ENCODE measurements at regions not wholly inside any gene's neighbourhood (a gene's known extent, or its start where the extent isn't known, plus 50 kb on each side); places are given as distances from the start of the nearest gene placed in this dataset.

GRCh38 chr4:137705171-137705783 is 173.0 kb upstream of the PCDH18 start:
- no peaks in the 10 kb centered on the region for H3K79me2 ChIP-seq (replicated peaks; ENCODE audit: insufficient read depth, low read length)
- no peaks in the 10 kb centered on the region for H3K36me3 ChIP-seq (ENCODE audit: insufficient read depth, low read length)
- TF ChIP-seq TAF1 (IDR thresholded peaks at IDR 0.05; ENCODE audit: low read depth) (no peak), MXI1 (conservative IDR thresholded peaks at IDR 0.05; ENCODE audit: poor library complexity, severe bottlenecking) (no peak), REST (IDR thresholded peaks at IDR 0.05; ENCODE audit: borderline replicate concordance) (no peak), EZH2 (IDR thresholded peaks at IDR 0.05; ENCODE audit: borderline replicate concordance, insufficient read depth, low read length, poor library complexity, severe bottlenecking) (no peak), SMC3 (conservative IDR thresholded peaks at IDR 0.05; ENCODE audit: poor library complexity) (no peak), CTCF (IDR thresholded peaks at IDR 0.05; ENCODE audit: poor library complexity, severe bottlenecking) (no peak), EP300 (conservative IDR thresholded peaks at IDR 0.05; ENCODE audit: poor library complexity, severe bottlenecking) (no peak), POLR2AphosphoS5 (IDR thresholded peaks at IDR 0.05) (no peak), RAD21 (conservative IDR thresholded peaks at IDR 0.05) (no peak)
- H3K9me3 ChIP-seq (ENCODE audit: low read length): no peaks in the 10 kb centered on the region
- H3F3A ChIP-seq (ENCODE audit: insufficient read depth, low read length, poor library complexity, severe bottlenecking): no peaks in the 10 kb centered on the region
- no peaks in the 10 kb centered on the region for H4K20me1 ChIP-seq (ENCODE audit: insufficient read depth)
- H3K4me3 ChIP-seq (ENCODE audit: low read length): no peak overlapping the region
- H3K4me2 ChIP-seq (ENCODE audit: low read length): no peak overlapping the region
- no peak overlapping the region for H2AFZ ChIP-seq (ENCODE audit: low read depth, low read length)
- H3K27ac ChIP-seq (ENCODE audit: low read length): no peak overlapping the region
- H3K9me2 ChIP-seq (ENCODE audit: insufficient read depth, low read length): no peaks in the 10 kb centered on the region
- no peaks in the 10 kb centered on the region for H3K27me3 ChIP-seq (ENCODE audit: insufficient read depth, low read depth, low read length)
- H3K9ac ChIP-seq (ENCODE audit: low read length): no peak overlapping the region

- Histone ChIP-seq H3F3A (ENCODE audit: insufficient read depth, low read length, poor library complexity, severe bottlenecking) (no peaks in the 10 kb centered on the region), H3K27me3 (ENCODE audit: insufficient read depth, low read depth, low read length) (no peaks in the 10 kb centered on the region), H3K27ac (ENCODE audit: low read length) (no peak overlapping the region), H4K20me1 (ENCODE audit: insufficient read depth) (no peaks in the 10 kb centered on the region), H2AFZ (ENCODE audit: low read depth, low read length) (no peak overlapping the region), H3K4me3 (ENCODE audit: low read length) (no peak overlapping the region), H3K79me2 (replicated peaks; ENCODE audit: insufficient read depth, low read length) (no peaks in the 10 kb centered on the region), H3K9ac (ENCODE audit: low read length) (no peak overlapping the region), H3K36me3 (ENCODE audit: insufficient read depth, low read length) (no peaks in the 10 kb centered on the region), H3K4me2 (ENCODE audit: low read length) (no peak overlapping the region), H3K9me2 (ENCODE audit: insufficient read depth, low read length) (no peaks in the 10 kb centered on the region), H3K9me3 (ENCODE audit: low read length) (no peaks in the 10 kb centered on the region)
- TF ChIP-seq CTCF (IDR thresholded peaks at IDR 0.05; ENCODE audit: poor library complexity, severe bottlenecking) (no peak), EP300 (conservative IDR thresholded peaks at IDR 0.05; ENCODE audit: poor library complexity, severe bottlenecking) (no peak), EZH2 (IDR thresholded peaks at IDR 0.05; ENCODE audit: borderline replicate concordance, insufficient read depth, low read length, poor library complexity, severe bottlenecking) (no peak), TAF1 (IDR thresholded peaks at IDR 0.05; ENCODE audit: low read depth) (no peak)
These were observed 170.9 kb upstream of the PCDH18 start for GRCh38 chr4:137703195-137703594.
